GM12878 (cell line): ENCODE measurements at regions not wholly inside any gene's neighbourhood (a gene's known extent, or its start where the extent isn't known, plus 50 kb on each side); places are given as distances from the start of the nearest gene placed in this dataset.

Experiments
- ATAC-seq: fragments of 200-7000 bp; cut with Tn5 transposase; 3 replicates; pipeline ENCODE4 v1.9.1; 2020; ENCODE audit warnings: mild to moderate bottlenecking, moderate library complexity
- BruUV-seq: library from RNA; stranded (reverse); fragments of 400-500 nt; replicated peaks from 2 replicates; lab custom pipeline; 2021; lab: Mats Ljungman, UMichigan
- CTCF ChIA-PET: fragments of 300-600 bp; sonication (Branson Sonifier 250); formaldehyde crosslinking; extraction: SDS; loops from one replicate; lab custom pipeline; 2021; ENCODE audit warnings: inconsistent platforms; lab: Yijun Ruan, JAX
- POLR2A ChIA-PET: fragments of 350-600 bp; formaldehyde crosslinking; extraction: SDS; loops from one replicate; lab custom pipeline; 2021; ENCODE audit warnings: inconsistent platforms; lab: Charles Lee
- RAD21 ChIA-PET: fragments of 300-600 bp; sonication (Branson Sonifier 250); formaldehyde crosslinking; loops from one replicate; lab custom pipeline; 2023; ENCODE audit warnings: antibody characterized with exemption; ENCODE audit not compliant: unreplicated experiment; lab: Charles Lee
- SMC1A ChIA-PET: fragments of 300-600 bp; sonication (Branson Sonifier 250); formaldehyde crosslinking; loops from one replicate; lab custom pipeline; 2023; ENCODE audit not compliant: unreplicated experiment, uncharacterized antibody; lab: Charles Lee
- DNase-seq: peaks from one replicate; pipeline ENCODE4 v3.0.0-alpha.2; 2011; ENCODE audit warnings: low read depth, low spot score
- FAIRE-seq: peaks from 3 replicates; lab custom pipeline; 2011; peaks lifted over from hg19 to GRCh38; lab: Jason Lieb, UNC
- H2AFZ ChIP-seq: 2 replicates; pipeline ENCODE4 v1.6.0; 2011; ENCODE audit warnings: low read depth, low read length, control low read depth; ENCODE audit not compliant: control insufficient read depth
- H3K27ac ChIP-seq: 2 replicates; pipeline ENCODE4 v1.5.1; 2011; ENCODE audit warnings: control low read depth; ENCODE audit not compliant: control insufficient read depth, insufficient read depth
- H3K27me3 ChIP-seq, 2 experiments: replicated peaks in 1 of 2; 2 replicates each; pipeline versions ENCODE4 v1.6.0 to v1.6.1; 2011; ENCODE audit warnings: low read length in 1 of 2; ENCODE audit not compliant: control insufficient read depth in 2 of 2, insufficient read depth in 2 of 2
- H3K36me3 ChIP-seq, 2 experiments: 2 replicates each; pipeline ENCODE4 v1.5.1; 2011; ENCODE audit warnings: low read length in 1 of 2; ENCODE audit not compliant: control insufficient read depth in 2 of 2, insufficient read depth in 2 of 2
- H3K4me1 ChIP-seq: 2 replicates; pipeline ENCODE4 v1.6.1; 2011; ENCODE audit warnings: mild to moderate bottlenecking, low read length, moderate library complexity, mixed read lengths; ENCODE audit not compliant: control insufficient read depth, insufficient read depth
- H3K4me2 ChIP-seq: 2 replicates; pipeline ENCODE4 v1.6.0; 2011; ENCODE audit warnings: control low read depth; ENCODE audit not compliant: control insufficient read depth, insufficient read depth
- H3K4me3 ChIP-seq: fragments of 200-600 bp; sonication (generic); 2 replicates; pipeline ENCODE4 v1.5.1; 2016
- H3K79me2 ChIP-seq: 2 replicates; pipeline ENCODE4 v1.6.0; 2011; ENCODE audit warnings: low read length; ENCODE audit not compliant: control insufficient read depth, insufficient read depth
- H3K9ac ChIP-seq: 2 replicates; pipeline ENCODE4 v1.8.0; 2011; ENCODE audit warnings: low read length, control low read depth, mixed read lengths; ENCODE audit not compliant: control insufficient read depth, insufficient read depth
- H3K9me3 ChIP-seq: replicated peaks from 3 replicates; pipeline ENCODE4 v1.5.1; 2011; ENCODE audit warnings: mild to moderate bottlenecking, low read length; ENCODE audit not compliant: control insufficient read depth, insufficient read depth
- H4K20me1 ChIP-seq: 2 replicates; pipeline ENCODE4 v1.6.0; 2011; ENCODE audit not compliant: control insufficient read depth, insufficient read depth
- ASH2L ChIP-seq: fragments of 300-600, 200-600 bp; sonication (generic); IDR thresholded peaks from 2 replicates; pipeline ENCODE4 v1.6.1; 2017; ENCODE audit warnings: low read depth, mild to moderate bottlenecking, borderline replicate concordance
- CBFB ChIP-seq: IDR thresholded peaks from 2 replicates; pipeline ENCODE4 v1.6.1; 2016; ENCODE audit warnings: antibody characterized with exemption, low read depth
- CHD1 ChIP-seq: IDR thresholded peaks from 2 replicates; pipeline ENCODE4 v1.6.1; 2012; ENCODE audit warnings: low read depth, low read length, improper control_type of control experiment
- E4F1 ChIP-seq: fragments of 450-650 bp; IDR thresholded peaks from 2 replicates; pipeline ENCODE4 v1.6.1; 2018; ENCODE audit warnings: borderline replicate concordance, mild to moderate bottlenecking; ENCODE audit not compliant: partially characterized antibody
- EGR1 ChIP-seq, 2 experiments: IDR thresholded peaks; 1 replicate in 1 of 2; 2 replicates in 1 of 2; pipeline ENCODE4 v1.6.1; 2011 to 2012; ENCODE audit warnings: low read depth in 2 of 2, low read length in 2 of 2, borderline replicate concordance in 1 of 2, mild to moderate bottlenecking in 1 of 2, moderate library complexity in 1 of 2
- GATAD2B ChIP-seq: fragments of 450-650 bp; conservative IDR thresholded peaks from 2 replicates; pipeline ENCODE4 v1.6.1; 2017; ENCODE audit warnings: low read depth, mild to moderate bottlenecking, moderate library complexity
- IKZF2 ChIP-seq, 2 experiments: fragments of 450-650 bp; IDR thresholded peaks; 2 replicates each; pipeline ENCODE4 v1.6.1; 2017; ENCODE audit warnings: mild to moderate bottlenecking in 2 of 2, moderate library complexity in 2 of 2
- IRF5 ChIP-seq: fragments of 450-650 bp; IDR thresholded peaks from 2 replicates; pipeline ENCODE4 v1.6.1; 2017; ENCODE audit warnings: borderline replicate concordance
- KDM1A ChIP-seq: fragments of 200-600 bp; sonication (generic); IDR thresholded peaks from 2 replicates; pipeline ENCODE4 v1.6.1; 2016; ENCODE audit warnings: borderline replicate concordance
- PML ChIP-seq: IDR thresholded peaks from 2 replicates; pipeline ENCODE4 v1.6.1; 2012; ENCODE audit warnings: low read length, inconsistent platforms
- RBBP5 ChIP-seq: fragments of 200-600 bp; sonication (generic); conservative IDR thresholded peaks from 2 replicates; pipeline ENCODE4 v1.6.1; 2016
- SMAD5 ChIP-seq: IDR thresholded peaks from 2 replicates; pipeline ENCODE4 v1.6.1; 2016; ENCODE audit warnings: antibody characterized with exemption, low read depth
- SMARCA5 ChIP-seq: fragments of 450-650 bp; IDR thresholded peaks from 2 replicates; pipeline ENCODE4 v1.6.1; 2017; ENCODE audit warnings: mild to moderate bottlenecking
- SUPT20H ChIP-seq: IDR thresholded peaks from 2 replicates; pipeline ENCODE4 v1.6.1; 2011; ENCODE audit warnings: low read depth, mild to moderate bottlenecking, low read length, moderate library complexity, borderline replicate concordance; ENCODE audit not compliant: control insufficient read depth
- TBL1XR1 ChIP-seq: IDR thresholded peaks from 2 replicates; pipeline ENCODE4 v1.6.1; 2012; ENCODE audit warnings: low read depth, low read length, improper control_type of control experiment
- YY1 ChIP-seq: IDR thresholded peaks from 2 replicates; pipeline ENCODE4 v1.6.1; 2011; ENCODE audit warnings: low read depth, mild to moderate bottlenecking, low read length
- WGBS: methylation state at CpG from one replicate; pipeline ENCODE4 v1.1.6; 2016; ENCODE audit warnings: low lambda C conversion rate; ENCODE audit not compliant: insufficient replicate concordance, insufficient coverage; ENCODE audit errors: missing lambda C conversion rate; 5-methylcytosine and 5-hydroxymethylcytosine counted together
- in situ Hi-C: fragments of 300-500 bp; cut with MboI; formaldehyde crosslinking; loops from 9 replicates; pipeline ENCODE4 v1.14.3; 2018; ENCODE audit warnings: mixed read lengths
- intact Hi-C: fragments of 100-400 bp; cut with micrococcal nuclease; formaldehyde crosslinking; loops from one replicate; pipeline ENCODE4 v1.14.2; 2022; ENCODE audit not compliant: unreplicated experiment

DNA sequence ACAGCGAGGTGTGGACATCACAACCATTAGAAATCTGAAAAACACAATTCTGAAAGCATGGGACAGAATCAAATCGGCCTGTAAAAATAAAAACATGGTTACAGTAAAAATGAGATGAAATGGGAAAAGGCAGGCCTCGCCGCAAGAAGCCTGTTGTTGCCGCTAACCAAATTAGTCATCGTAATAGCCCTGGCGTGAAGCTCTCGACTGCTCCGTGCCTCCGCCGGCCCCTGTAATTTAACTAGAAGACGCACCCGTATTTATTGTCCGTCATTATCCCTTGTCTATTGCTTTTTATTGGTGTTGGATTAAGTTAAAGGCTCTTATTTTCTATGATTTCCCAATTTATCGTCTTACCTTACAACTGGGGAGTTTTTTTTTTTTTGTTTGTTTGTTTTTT, 334.6 kb upstream of the EEF2KMT start:
- in situ Hi-C loops = no loop called here
- RAD21 ChIA-PET = no interaction called here

GRCh38 chr16:5430598-5430997, 333.0 kb upstream of the EEF2KMT start:
- RAD21 ChIA-PET = no interaction called here
- Histone ChIP-seq H4K20me1 (no peaks in the 10 kb centered on the region), H3K9ac (no peak overlapping the region), H3K27ac (no peak overlapping the region), H3K79me2 (no peaks in the 10 kb centered on the region), H3K36me3 (no peaks in the 10 kb centered on the region)
- intact Hi-C loops (no loop called here), in situ Hi-C loops (no loop called here)
- DNase-seq (no peak), FAIRE-seq (no peak)
- SMC1A ChIA-PET = no interaction called here
- POLR2A ChIA-PET = no interaction called here
- TF ChIP-seq IRF5 (no peak), E4F1 (no peak), ASH2L (no peak)
- TF ChIP-seq, all 136 proteins: peak for 0
- no TSS peak for BruUV-seq
- Histone ChIP-seq H3K4me1 (no peaks in the 10 kb centered on the region), H3K27me3 (no peaks in the 10 kb centered on the region), H3K4me3 (no peak overlapping the region), H2AFZ (no peak overlapping the region), H3K4me2 (no peak overlapping the region), H3K9me3 (no peaks in the 10 kb centered on the region)
- 51% methylated on average over 3 of the region's 3 CpGs for WGBS
- CTCF ChIA-PET = no interaction called here
- no peak for ATAC-seq

More for the DNA sequence above, 334.6 kb upstream of the EEF2KMT start:
- TF ChIP-seq KDM1A (no peak), TBL1XR1 (no peak), PML (no peak), GATAD2B (no peak), EGR1 (IDR thresholded peaks at IDR 0.05; ENCODE audit: borderline replicate concordance in 1 of 2, low read depth in 2 of 2, low read length in 2 of 2) (no peak), CHD1 (no peak), CBFB (no peak), IKZF2 (IDR thresholded peaks at IDR 0.05) (no peak), SUPT20H (no peak), SMAD5 (no peak), YY1 (no peak), SMARCA5 (no peak), RBBP5 (no peak)
- TF ChIP-seq, all 136 proteins: peak for 0
- Histone ChIP-seq H3K27me3 (no peaks in the 10 kb centered on the region), H3K4me2 (no peak overlapping the region), H3K36me3 (no peaks in the 10 kb centered on the region), H4K20me1 (no peaks in the 10 kb centered on the region), H3K9ac (no peak overlapping the region), H3K4me3 (no peak overlapping the region), H3K4me1 (no peaks in the 10 kb centered on the region), H3K79me2 (no peaks in the 10 kb centered on the region), H2AFZ (no peak overlapping the region), H3K9me3 (no peaks in the 10 kb centered on the region), H3K27ac (no peak overlapping the region)
- SMC1A ChIA-PET = no interaction called here
- no TSS peak for BruUV-seq
- FAIRE-seq (no peak), DNase-seq (no peak), ATAC-seq (no peak)
- intact Hi-C loops = no loop called here
- POLR2A ChIA-PET = interaction anchor here (0.7 kb wide), 1 partner anchor 29 kb away, joined by 3 read pairs; no protein-coding TSS in a partner anchor
- 54% methylated on average over 15 of the region's 15 CpGs for WGBS
- CTCF ChIA-PET = no interaction called here
